C4-2B (cell line): ENCODE measurements at regions not wholly inside any gene's neighbourhood (a gene's known extent, or its start where the extent isn't known, plus 50 kb on each side); places are given as distances from the start of the nearest gene placed in this dataset.

Experiments used
- ZFX ChIP-seq: fragments of 450-650 bp; IDR thresholded peaks from 2 replicates; pipeline ENCODE4 v1.6.1; 2017
- TF ChIP-seq, protein P1 (sequence below): fragments of 450-650 bp; conservative IDR thresholded peaks from 2 replicates; pipeline ENCODE4 v1.5.1; 2017; ENCODE audit warnings: mild to moderate bottlenecking

GRCh38 chr3:148158210-148158609, 539.5 kb upstream of the AGTR1 start:
- TF ChIP-seq, protein P1, sequence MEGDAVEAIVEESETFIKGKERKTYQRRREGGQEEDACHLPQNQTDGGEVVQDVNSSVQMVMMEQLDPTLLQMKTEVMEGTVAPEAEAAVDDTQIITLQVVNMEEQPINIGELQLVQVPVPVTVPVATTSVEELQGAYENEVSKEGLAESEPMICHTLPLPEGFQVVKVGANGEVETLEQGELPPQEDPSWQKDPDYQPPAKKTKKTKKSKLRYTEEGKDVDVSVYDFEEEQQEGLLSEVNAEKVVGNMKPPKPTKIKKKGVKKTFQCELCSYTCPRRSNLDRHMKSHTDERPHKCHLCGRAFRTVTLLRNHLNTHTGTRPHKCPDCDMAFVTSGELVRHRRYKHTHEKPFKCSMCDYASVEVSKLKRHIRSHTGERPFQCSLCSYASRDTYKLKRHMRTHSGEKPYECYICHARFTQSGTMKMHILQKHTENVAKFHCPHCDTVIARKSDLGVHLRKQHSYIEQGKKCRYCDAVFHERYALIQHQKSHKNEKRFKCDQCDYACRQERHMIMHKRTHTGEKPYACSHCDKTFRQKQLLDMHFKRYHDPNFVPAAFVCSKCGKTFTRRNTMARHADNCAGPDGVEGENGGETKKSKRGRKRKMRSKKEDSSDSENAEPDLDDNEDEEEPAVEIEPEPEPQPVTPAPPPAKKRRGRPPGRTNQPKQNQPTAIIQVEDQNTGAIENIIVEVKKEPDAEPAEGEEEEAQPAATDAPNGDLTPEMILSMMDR, result no peak
- TF ChIP-seq ZFX, result no peak
